GM12892 (cell line): ENCODE measurements at regions not wholly inside any gene's neighbourhood (a gene's known extent, or its start where the extent isn't known, plus 50 kb on each side); places are given as distances from the start of the nearest gene placed in this dataset.

Experiments used
- DNase-seq: peaks from one replicate; pipeline ENCODE4 v3.0.0; 2011; ENCODE audit not compliant: insufficient read length
- FAIRE-seq: peaks from 2 replicates; lab custom pipeline; 2011; peaks lifted over from hg19 to GRCh38; lab: Jason Lieb, UNC
- POLR2A ChIP-seq: IDR thresholded peaks from 2 replicates; pipeline ENCODE4 v1.6.1; 2011; ENCODE audit warnings: low read depth, low read length, control low read depth
- POLR2AphosphoS5 ChIP-seq: IDR thresholded peaks from 2 replicates; pipeline ENCODE4 v1.6.1; 2011; ENCODE audit warnings: low read depth, low read length, control low read depth
- TAF1 ChIP-seq: IDR thresholded peaks from 2 replicates; pipeline ENCODE4 v1.6.1; 2011; ENCODE audit warnings: low read depth, mild to moderate bottlenecking, control low read depth, low read length, borderline replicate concordance

DNA sequence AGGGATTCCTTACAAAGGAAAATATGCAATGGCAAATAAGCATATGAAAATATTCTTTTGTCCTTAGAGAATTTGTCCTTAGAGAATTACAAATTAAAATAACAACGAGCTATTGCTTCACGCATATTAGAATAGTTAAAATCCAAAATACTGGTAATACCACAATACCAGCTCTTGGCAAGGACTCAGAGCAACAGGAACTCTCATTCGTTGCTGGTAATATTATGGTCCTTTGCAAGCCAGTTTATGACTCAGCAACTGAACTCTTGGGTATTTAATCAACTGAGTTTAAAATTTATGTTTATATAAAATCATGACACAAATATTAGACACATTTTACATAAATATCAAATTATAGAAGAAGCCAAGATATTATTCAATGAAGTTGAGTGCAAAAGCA lies 1730.4 kb downstream of the SI start:
- DNase-seq = no peak
- no peak for FAIRE-seq
- TF ChIP-seq POLR2A (no peak), TAF1 (no peak), POLR2AphosphoS5 (no peak)

- FAIRE-seq (no peak), DNase-seq (no peak)
- TF ChIP-seq POLR2AphosphoS5 = no peak
- no peak for TF ChIP-seq POLR2A
- TF ChIP-seq TAF1 = no peak
Measured at GRCh38 chr3:163335429-163335828, 1742.9 kb downstream of the SI start.

- DNase-seq = no peak
- no peak for FAIRE-seq
- TF ChIP-seq POLR2A (no peak), TAF1 (no peak), POLR2AphosphoS5 (no peak)
Measured at GRCh38 chr3:163328680-163329079, 1749.6 kb downstream of the SI start.

GRCh38 chr3:163327086-163327485 lies 1751.2 kb downstream of the SI start:
- TF ChIP-seq POLR2AphosphoS5 (no peak), POLR2A (no peak), TAF1 (no peak)
- no peak for FAIRE-seq
- DNase-seq = no peak

DNA sequence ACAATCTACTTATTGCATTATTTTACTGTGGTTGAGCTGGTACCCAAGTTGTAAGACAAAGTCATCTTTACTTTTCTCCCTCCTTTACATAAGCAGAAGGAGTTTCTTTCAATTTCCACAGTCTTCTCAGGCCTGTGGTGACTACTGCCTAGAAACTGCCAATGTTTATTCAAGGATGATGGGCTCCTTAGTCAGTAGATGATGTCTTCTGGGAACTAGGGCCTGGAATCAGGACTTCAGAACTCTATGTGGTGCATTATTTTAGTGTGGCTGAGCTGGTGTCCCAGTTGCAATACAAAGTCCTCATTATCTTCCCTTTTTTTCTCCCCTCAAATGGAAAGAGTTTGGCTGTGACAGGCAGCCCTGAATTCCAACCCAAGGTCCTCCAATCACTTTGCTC lies 1762.5 kb downstream of the SI start:
- no peak for FAIRE-seq
- no peak for DNase-seq
- TF ChIP-seq TAF1 = no peak
- TF ChIP-seq POLR2AphosphoS5 = no peak
- TF ChIP-seq POLR2A = no peak

DNA sequence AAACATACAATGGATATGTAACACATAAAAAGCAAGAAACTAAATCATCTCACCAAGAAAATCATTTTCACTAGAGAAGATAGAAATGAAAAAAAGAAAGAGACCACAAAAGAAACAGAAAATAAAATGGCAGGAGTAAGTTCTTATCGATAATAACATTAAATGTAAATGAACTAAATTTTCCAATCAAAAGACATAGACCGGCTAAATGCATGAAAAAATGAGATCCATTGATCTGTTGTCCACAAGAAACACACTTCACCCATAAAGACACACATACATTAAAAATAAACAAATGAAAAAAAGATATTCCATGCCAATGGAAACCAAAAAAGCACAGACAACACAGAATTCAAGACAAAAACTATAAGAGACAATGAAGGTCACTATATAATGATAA lies 1771.9 kb downstream of the SI start:
- DNase-seq = no peak
- no peak for FAIRE-seq
- TF ChIP-seq POLR2A = no peak
- no peak for TF ChIP-seq TAF1
- no peak for TF ChIP-seq POLR2AphosphoS5

GRCh38 chr3:163273694-163274093 lies 1777.1 kb downstream of the OTOL1 start:
- FAIRE-seq = no peak
- TF ChIP-seq POLR2AphosphoS5 (no peak), TAF1 (no peak), POLR2A (no peak)
- DNase-seq = no peak

DNA sequence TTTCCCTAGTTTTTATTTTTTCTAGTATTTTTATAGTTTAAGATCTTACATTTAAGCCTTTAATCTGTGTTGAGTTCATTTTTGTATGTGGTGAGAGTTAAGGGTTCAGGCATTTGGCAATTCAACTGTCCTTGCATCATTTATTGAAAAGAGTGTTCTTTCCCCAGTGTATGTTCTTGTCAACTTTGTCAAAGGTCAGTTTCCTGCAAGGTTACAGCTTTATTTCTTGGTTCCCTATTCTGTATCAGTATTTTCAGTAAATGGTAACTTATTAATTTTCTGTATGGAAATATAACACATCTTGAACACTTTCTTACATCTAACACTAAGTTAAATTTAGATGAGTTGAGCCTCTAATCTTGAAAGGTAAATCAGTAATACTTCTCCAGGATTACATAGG lies 1770.1 kb downstream of the OTOL1 start:
- DNase-seq (no peak), FAIRE-seq (no peak)
- TF ChIP-seq TAF1 = no peak
- no peak for TF ChIP-seq POLR2AphosphoS5
- no peak for TF ChIP-seq POLR2A

- DNase-seq (no peak), FAIRE-seq (no peak)
- TF ChIP-seq TAF1 = no peak
- no peak for TF ChIP-seq POLR2AphosphoS5
- no peak for TF ChIP-seq POLR2A
Measured at GRCh38 chr3:163261618-163262017, 1765.0 kb downstream of the OTOL1 start.

- TF ChIP-seq POLR2AphosphoS5 (no peak), POLR2A (no peak), TAF1 (no peak)
- no peak for DNase-seq
- FAIRE-seq = no peak
Measured at GRCh38 chr3:163261056-163261455, 1764.4 kb downstream of the OTOL1 start.

GRCh38 chr3:163218336-163218735 lies 1721.7 kb downstream of the OTOL1 start:
- DNase-seq = no peak
- TF ChIP-seq POLR2AphosphoS5 (no peak), POLR2A (no peak), TAF1 (no peak)
- no peak for FAIRE-seq

DNA sequence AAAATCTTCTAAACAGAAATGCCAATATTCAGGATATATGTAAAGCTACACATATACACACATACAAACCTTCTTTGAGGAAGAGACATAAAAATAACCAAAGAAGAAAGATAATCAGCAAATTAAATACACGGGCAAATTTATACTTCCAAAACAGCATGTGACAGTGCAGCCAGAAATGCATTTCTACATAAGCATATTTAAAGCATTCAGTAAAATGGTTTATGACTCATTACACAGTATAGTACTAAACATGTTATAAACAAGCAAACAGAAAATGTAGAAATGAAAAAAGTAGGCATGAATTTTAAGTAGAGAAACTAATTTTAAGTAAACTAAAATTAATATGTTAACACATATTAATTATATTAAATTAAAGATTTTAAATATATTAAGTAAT lies 1717.2 kb downstream of the OTOL1 start:
- DNase-seq = no peak
- FAIRE-seq = no peak
- TF ChIP-seq POLR2A (no peak), POLR2AphosphoS5 (no peak), TAF1 (no peak)
